Amniotic epithelial cell (primary cell): ENCODE measurements at regions not wholly inside any gene's neighbourhood (a gene's known extent, or its start where the extent isn't known, plus 50 kb on each side); places are given as distances from the start of the nearest gene placed in this dataset.
"Not testable (repeated sequence)": the region's sequence is repeated elsewhere in the genome, so short reads cannot be mapped to it uniquely, and the experiment has no call there.

Experiments used
- DNase-seq: peaks from one replicate; pipeline ENCODE4 v3.0.0-alpha.2; 2010; ENCODE audit warnings: low read depth

- DNase-seq, result no peak
Measured at GRCh38 chr5:158202801-158203200, 343.9 kb upstream of the CLINT1 start.

DNA sequence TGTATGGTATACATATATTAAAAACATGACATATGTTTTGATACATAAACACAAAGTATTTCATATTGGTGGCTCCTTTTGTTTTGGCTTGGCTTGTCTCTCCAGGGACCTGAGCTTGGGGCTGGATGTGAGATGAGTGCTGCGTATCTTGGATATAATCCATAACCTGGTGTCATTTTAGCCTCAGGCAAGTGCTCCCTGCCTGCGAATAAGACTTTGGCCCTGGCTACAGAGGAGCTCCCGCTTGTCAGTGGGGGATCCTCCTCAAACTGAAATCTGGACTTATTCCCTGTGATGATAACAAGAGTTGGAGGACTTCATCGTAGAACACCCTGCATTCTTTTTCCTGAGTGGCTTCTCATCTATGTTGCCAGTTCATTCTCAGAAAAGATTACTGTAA, 341.7 kb upstream of the CLINT1 start:
- no peak for DNase-seq

GRCh38 chr5:158198636-158199035, 339.7 kb upstream of the CLINT1 start:
- no peak for DNase-seq

GRCh38 chr5:158195416-158196210, 336.7 kb upstream of the CLINT1 start:
- no peak for DNase-seq

- DNase-seq, result no peak
Measured at GRCh38 chr5:158194561-158194976, 335.6 kb upstream of the CLINT1 start.

GRCh38 chr5:158193395-158193794, 334.4 kb upstream of the CLINT1 start:
- DNase-seq, result not testable (repeated sequence)

- DNase-seq, result no peak
Measured at GRCh38 chr5:158180407-158180806, 321.5 kb upstream of the CLINT1 start.

DNA sequence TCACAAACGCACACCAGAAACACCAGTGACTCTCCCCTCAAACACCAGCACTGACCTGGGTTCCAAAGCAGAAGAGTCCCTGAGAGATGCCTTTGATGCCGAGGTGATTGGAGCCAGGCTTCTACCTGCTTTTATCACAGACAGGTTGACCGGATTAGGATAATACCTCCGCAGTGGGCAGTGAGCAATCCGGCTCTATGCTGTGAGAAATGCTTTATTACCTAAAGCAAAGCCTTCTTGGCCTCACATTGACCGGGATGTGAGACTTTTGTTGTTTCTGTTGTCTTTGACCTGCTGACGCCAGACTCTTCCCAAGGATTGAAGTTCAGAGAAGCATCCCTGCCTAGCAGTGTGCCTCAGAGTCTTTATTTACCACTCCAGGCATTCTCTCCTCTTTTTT, 320.3 kb upstream of the CLINT1 start:
- DNase-seq, result no peak

GRCh38 chr5:158178535-158178934, 319.6 kb upstream of the CLINT1 start:
- DNase-seq, result no peak

- no peak for DNase-seq
Measured at GRCh38 chr5:158177146-158177545, 318.2 kb upstream of the CLINT1 start.

DNA sequence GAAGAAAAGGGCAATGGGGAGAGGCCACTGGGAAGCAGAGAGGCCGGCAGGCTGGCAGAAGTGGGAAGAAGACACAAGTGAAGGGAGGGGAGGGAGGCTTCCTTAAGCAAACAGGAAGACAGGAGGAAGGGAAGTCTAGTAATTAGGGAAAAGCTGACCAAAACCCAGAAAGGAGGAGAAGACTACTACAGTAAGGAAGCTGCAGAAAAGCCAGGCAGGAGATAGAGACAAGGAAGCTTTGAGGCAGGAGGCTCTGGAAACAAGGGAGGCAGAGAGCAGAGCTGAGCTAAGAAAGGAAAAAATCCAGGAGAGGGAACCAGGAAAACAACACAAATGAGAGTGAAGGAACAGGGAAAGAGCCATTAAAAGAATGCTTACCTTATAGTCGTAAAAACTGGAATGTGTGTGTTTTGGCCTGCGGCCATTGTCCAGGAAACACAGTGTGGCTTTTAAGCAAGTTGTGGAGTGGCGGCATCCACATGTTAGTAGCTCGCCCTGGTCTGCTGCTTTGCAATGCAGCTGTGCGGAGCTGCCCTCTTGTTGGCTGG, 317.1 kb upstream of the CLINT1 start:
- DNase-seq, result no peak

DNA sequence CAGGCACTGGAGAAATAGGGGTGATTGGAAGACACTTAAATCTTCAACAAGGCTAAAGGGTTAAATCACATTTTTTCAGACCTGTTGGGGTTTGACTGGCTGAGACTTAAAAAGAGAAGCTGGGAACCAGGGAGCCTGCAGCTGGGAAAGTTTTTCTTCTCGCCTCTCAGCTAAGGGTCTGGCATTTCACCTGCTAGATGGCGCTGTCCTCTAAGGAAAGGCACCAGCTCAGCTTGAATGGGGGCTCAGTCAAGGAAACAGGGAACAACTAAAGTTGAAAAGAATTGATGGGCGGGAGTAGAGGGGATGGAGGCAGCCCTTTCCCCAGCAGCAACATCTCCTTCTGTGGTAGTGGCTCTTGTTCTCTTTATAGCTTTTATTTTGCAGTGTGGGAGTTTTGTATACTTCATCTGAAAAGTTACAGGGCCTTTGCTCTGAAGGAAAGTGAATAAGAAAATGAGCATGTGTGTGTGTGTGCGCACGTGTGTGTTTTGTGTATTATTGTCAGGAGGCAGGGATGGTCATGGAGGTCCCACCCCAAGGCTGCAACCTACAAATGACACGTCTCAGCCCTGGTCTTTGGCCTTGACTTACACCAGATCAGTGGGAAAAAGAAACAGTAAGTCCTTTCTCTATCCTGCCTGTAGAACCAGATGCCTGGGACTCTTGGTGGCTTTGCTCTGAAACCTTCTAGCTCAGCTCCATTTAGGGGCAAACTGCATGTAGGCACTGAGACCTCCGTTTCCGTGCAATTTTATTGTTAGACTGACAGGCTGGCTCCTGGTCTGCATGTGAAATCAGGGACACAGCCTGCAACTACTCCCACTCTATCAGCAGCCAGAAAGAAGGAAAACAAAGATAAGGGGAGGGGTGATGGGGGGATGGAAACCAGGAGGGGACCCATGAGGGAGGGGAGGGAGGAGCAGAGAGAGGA, 316.2 kb upstream of the CLINT1 start:
- DNase-seq, result peak; percentile 48

GRCh38 chr5:158174026-158174425, 315.1 kb upstream of the CLINT1 start:
- no peak for DNase-seq

GRCh38 chr5:158172005-158172404, 313.1 kb upstream of the CLINT1 start:
- DNase-seq, result no peak

DNA sequence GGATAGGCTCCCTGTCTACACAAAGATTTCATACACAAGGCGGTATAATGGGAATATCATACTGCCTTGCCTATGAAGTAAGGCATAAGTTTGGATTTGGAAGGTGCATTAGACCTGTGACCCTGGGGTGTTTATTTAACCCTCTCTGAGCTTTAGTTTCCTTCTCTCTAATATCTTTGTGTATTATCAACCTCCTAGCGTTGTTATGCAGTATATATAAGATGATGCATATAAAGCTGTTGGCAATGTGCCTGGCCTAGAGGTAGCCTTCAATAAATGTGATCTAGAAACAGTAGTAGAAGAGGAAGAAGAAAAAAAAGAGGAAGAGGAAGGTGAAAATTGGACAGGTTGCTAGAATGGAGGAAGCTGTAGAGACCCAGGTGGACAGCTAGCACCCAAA, 311.6 kb upstream of the CLINT1 start:
- DNase-seq, result no peak

DNA sequence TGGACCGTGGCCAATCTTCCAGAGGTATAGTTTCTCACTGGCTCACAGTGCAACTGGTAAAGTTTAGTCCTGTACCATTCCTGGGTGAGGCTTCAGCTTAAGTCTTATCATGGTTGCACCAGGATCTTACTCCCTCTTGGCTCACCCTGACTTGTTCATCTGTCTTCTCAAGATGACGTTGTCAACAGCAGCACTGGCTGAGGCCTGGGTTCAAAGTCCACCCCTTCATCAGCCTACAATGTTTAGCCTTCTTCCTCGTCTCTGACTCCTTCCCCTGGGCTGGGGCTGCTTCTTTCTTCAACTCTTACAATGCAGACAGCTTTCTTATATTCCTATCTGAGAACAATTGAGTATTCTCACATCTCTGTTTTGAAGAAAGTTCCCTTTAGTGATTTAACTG, 311.1 kb upstream of the CLINT1 start:
- DNase-seq, result peak; percentile 12

- peak; percentile 1 for DNase-seq
Measured at GRCh38 chr5:158166424-158166823, 307.5 kb upstream of the CLINT1 start.

DNA sequence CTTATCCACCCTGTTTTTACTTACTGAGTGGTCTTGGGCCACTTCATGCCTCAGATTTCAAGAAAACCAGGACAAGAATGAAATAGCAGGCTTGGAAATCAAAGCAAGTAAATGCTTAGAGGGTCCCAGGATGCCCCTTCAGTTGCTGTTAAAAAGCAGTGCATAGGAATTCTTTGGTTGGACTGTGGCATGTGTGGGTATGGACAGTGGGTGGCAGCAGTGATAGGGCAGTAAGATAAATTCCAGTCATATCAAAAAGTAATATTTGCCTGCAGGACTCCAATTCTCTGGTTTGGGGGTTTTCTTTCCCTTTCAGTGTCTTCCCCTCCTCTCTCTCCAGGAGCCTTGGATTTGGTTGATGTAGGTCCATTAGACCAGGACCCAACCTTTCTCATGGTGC, 306.7 kb upstream of the CLINT1 start:
- DNase-seq, result no peak

DNA sequence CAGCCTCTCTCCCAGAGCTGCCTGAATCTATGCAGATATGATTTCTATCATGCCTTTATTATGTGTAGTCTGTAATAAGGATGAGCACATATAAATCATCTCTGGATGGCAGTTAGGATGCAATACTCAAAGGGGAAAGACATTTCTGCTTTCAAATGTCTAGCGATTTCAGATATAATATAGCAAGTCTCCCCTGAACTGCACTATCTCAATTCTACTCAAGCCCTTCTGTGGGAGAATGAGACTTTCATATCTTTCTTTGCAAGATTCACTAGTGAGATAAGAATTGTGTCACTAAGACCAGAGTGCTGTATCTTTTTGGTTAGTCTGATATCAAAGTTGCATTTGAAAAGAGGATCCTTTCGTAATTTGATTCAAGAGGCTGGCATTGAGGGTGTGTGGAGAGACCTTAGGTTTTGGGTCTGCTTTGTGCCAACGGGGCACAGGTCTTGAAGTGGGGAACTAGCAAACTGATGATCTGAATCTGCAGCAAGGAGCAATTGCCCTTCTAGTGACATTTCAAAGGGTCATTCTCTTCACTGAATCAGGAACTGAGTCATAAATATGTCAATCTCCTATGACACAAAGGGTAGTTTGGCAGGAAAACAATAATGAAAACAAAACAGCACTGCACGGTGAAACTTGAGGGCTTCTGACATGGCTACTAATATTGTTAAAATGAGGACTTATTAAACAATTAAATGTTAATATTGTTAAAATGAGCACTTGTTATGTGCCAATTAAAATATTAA, 305.5 kb upstream of the CLINT1 start:
- no peak for DNase-seq

- peak; percentile 17 for DNase-seq
Measured at GRCh38 chr5:158163451-158164295, 304.7 kb upstream of the CLINT1 start.

DNA sequence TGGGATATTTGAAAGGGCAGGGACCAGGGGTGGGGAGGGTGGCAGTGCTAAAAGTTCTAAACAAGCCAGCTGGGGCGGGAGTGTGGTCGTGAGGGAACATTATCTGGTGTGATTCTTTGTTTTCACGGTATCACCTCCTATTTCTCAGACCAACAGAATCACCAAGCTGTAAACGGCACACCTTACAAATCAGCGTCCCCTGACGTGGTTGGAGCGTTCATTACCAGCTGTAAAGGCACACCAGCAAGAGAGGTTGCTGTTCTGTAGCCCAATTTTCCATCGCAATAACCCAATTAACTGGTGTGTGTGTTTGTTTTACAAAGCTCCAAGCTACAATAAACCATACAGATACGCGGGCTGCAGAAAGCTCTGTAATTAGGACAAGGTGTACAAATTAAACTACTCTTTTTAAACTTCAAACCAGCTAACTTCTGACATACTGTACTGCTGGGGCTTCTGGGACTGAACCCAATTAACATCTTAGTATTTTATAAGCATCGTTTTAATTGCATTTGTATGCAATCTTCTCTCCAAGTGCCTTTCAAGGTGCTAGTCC, 303.6 kb upstream of the CLINT1 start:
- DNase-seq, result no peak
